Pancreas (tissue), 10 donors: ENCODE measurements at regions not wholly inside any gene's neighbourhood (a gene's known extent, or its start where the extent isn't known, plus 50 kb on each side); places are given as distances from the start of the nearest gene placed in this dataset.
A peak's percentile ranks its signal among the peaks of the same experiment; 100 is the strongest.

Source experiments
- ATAC-seq, 4 donors: fragments of 200-7000 bp; cut with Tn5 transposase; one replicate each; pipeline versions ENCODE4 v1.8.0 to v1.9.1; 2020; ENCODE audit warnings: mild to moderate bottlenecking in 4 of 4, moderate library complexity in 4 of 4
- DNase-seq, 6 donors: peaks; one replicate each; pipeline ENCODE4 v3.0.0-alpha.2; 2020
- FAIRE-seq: peaks from 2 replicates; lab custom pipeline; 2012; peaks lifted over from hg19 to GRCh38; lab: Jason Lieb, UNC
- H3K27ac ChIP-seq, 4 donors: fragments of 200-600 bp; sonication (generic); 1 replicate in 3 of 4; 2 replicates in 1 of 4; pipeline versions ENCODE4 v1.5.0 to v1.8.0; 2020
- H3K27me3 ChIP-seq, 4 donors: fragments of 200-600 bp; one replicate each; pipeline ENCODE4 v1.8.0; 2021
- H3K36me3 ChIP-seq, 3 donors: fragments of 200-600 bp; sonication (generic) in 1 of 3; one replicate each; pipeline versions ENCODE4 v1.5.0 to v1.8.0; 2020 to 2021
- H3K4me1 ChIP-seq, 3 donors: fragments of 200-600 bp; one replicate each; pipeline ENCODE4 v1.8.0; 2021
- H3K4me3 ChIP-seq, 4 donors: fragments of 200-600 bp; sonication (generic) in 2 of 4; one replicate each; pipeline versions ENCODE4 v1.5.0 to v1.8.0; 2020 to 2021
- H3K9me3 ChIP-seq, 4 donors: fragments of 200-600 bp; one replicate each; pipeline ENCODE4 v1.8.0; 2021
- WGBS, 2 donors: extraction: QIAGEN DNeasy Blood & Tissue Kit; methylation state at CpG; one replicate each; pipeline ENCODE4 v1.1.7; 2013; 5-methylcytosine and 5-hydroxymethylcytosine counted together
- intact Hi-C, 3 donors: fragments of 100-400 bp; cut with DNase I; formaldehyde crosslinking; loops; one replicate each; pipeline versions ENCODE4 v1.11.1 to v1.14.2; 2022
- TF ChIP-seq, protein P1 (sequence below), 4 donors: fragments of 200-600 bp; sonication (generic) in 3 of 4; IDR thresholded peaks; one replicate each; pipeline versions ENCODE4 v1.5.0 to v1.8.0; 2021; ENCODE audit warnings: antibody characterized with exemption in 4 of 4
- donor health status: healthy with polysubstance abuse.
- donor health status: DM: no; HTN: no; CAD: no; lungs with moderate emphysema.
- donor health status: DM: no; HTN: no; CAD: no.
- donor health status: control.
- donor health status: control.
- donor health status: Bipolar disorder and iron deficiency.
- donor health status: DM: yes; HTN: yes; CAD: no.
- donor health status: DM: no; HTN: no; CAD: no.
- donor health status: DM: no; HTN: no; CAD: no.
- donor health status: DM: yes; HTN: yes; CAD: no.

DNA sequence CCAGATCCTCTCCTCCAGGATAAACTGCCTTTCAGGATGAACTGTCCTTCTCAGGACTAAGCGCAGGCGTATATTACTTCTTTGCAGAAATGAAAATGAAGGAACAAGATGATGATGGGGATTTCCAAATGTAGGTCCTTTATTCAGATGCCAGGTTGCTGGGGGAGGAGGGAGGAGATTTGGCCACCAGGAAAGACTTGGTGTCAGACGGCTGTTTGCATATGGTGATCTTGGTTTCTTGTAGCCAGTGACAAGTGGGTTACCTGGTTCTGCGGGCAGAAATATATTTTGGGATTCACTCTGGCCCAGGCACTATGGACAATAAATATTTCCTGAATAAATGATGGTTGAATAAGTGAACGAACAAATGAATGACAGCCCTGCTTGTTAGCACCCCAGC lies 243.4 kb downstream of the MIAT start:
- Histone ChIP-seq H3K4me1 (peaks cover 0 to under 1% (median 0%) of the 10 kb centered on the region in 3 donors), H3K9me3 (no peaks in the 10 kb centered on the region), H3K27me3 (peaks cover 0 to 14% (median 0%) of the 10 kb centered on the region in 4 donors), H3K27ac (no peak overlapping the region), H3K36me3 (no peaks in the 10 kb centered on the region), H3K4me3 (no peak overlapping the region)
- 76 to 79% methylated on average over 5 of the region's 5 CpGs for WGBS, 2 donors
- intact Hi-C loops = no loop called here
- no peak for FAIRE-seq
- no peak for DNase-seq
- TF ChIP-seq, protein P1, sequence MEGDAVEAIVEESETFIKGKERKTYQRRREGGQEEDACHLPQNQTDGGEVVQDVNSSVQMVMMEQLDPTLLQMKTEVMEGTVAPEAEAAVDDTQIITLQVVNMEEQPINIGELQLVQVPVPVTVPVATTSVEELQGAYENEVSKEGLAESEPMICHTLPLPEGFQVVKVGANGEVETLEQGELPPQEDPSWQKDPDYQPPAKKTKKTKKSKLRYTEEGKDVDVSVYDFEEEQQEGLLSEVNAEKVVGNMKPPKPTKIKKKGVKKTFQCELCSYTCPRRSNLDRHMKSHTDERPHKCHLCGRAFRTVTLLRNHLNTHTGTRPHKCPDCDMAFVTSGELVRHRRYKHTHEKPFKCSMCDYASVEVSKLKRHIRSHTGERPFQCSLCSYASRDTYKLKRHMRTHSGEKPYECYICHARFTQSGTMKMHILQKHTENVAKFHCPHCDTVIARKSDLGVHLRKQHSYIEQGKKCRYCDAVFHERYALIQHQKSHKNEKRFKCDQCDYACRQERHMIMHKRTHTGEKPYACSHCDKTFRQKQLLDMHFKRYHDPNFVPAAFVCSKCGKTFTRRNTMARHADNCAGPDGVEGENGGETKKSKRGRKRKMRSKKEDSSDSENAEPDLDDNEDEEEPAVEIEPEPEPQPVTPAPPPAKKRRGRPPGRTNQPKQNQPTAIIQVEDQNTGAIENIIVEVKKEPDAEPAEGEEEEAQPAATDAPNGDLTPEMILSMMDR (IDR thresholded peaks at IDR 0.05) = no peak
- no peak for ATAC-seq

DNA sequence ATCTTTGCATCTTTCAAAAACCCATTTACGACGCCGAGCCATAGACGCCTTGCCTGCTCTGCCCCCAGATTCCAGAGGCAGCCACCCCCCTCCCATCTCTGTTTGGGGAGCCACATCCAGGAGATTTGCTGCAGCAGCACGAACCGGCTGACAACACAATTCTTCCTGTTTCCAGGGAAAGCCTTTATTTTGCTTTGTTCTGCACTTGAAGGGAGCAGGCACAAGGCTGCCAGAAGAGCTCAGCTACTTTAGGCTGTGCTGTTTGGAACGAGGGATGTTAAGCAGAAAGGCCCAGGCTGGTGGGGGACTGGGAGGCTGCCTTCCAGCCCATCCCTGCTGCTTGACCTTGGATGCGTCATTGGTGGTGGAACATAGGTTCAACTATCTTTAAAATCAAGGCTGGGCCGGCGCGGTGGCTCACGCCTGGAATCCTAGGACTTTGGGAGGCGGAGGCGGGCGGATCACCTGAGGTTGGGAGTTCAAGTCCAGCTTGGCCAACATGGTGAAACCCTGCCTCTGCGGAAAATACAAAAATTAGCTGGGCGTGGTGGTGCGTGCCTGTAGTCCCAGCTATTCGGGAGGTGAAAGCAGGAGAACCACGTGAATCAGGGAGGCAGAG lies 243.9 kb downstream of the MIAT start:
- ATAC-seq (no peak), FAIRE-seq (no peak), DNase-seq (no peak)
- no peaks in the 10 kb centered on the region for H3K36me3 ChIP-seq
- H3K27me3 ChIP-seq = peaks cover 0 to 14% (median 0%) of the 10 kb centered on the region in 4 donors
- H3K4me3 ChIP-seq = no peak overlapping the region
- intact Hi-C loops = no loop called here
- no peaks in the 10 kb centered on the region for H3K9me3 ChIP-seq
- no peaks in the 10 kb centered on the region for H3K4me1 ChIP-seq
- 76 to 80% methylated on average over 20 of the region's 20 CpGs for WGBS, 2 donors
- TF ChIP-seq, protein P1 (IDR thresholded peaks at IDR 0.05) = no peak
- H3K27ac ChIP-seq = no peak overlapping the region

DNA sequence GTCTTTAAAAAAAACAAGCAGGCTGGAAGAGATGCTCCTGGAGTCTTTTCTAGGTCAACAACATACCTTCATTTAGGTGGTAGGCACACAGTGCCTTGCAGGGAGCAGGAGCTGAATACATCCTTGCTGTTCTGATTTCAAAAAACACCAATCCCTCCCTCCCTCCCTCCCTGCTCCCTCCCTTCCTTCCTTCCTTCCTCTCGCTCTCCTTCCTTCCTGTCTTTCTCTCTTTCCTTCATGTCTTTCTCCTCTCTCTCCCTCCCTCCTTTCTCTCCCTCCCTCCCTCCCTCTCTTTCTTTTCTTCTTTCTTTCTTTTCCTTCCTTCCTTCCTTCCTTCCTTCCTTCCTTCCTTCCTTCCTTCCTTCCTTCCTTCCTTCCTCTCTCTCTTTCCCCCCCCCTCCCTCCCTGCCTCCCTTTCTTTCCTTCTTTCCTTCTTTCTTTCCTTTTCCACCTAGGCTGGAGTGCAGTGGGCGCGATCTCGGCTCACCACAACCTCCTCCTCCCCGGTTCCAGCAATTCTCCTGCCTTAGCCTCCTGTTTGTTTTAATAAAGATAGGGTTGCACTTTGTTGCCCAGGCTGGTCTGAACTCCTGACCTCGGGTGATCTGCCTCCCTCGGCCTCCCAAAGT lies 245.1 kb downstream of the MIAT start:
- Histone ChIP-seq H3K27me3 (peaks cover 0 to 14% (median 0%) of the 10 kb centered on the region in 4 donors), H3K9me3 (no peaks in the 10 kb centered on the region), H3K36me3 (no peaks in the 10 kb centered on the region), H3K4me3 (no peak overlapping the region), H3K27ac (no peak overlapping the region), H3K4me1 (no peaks in the 10 kb centered on the region)
- DNase-seq (no peak), FAIRE-seq (no peak), ATAC-seq (no peak)
- intact Hi-C loops = no loop called here
- TF ChIP-seq, protein P1 (IDR thresholded peaks at IDR 0.05) = no peak
- WGBS, 2 donors = 24 to 35% methylated on average over 7 of the region's 7 CpGs

DNA sequence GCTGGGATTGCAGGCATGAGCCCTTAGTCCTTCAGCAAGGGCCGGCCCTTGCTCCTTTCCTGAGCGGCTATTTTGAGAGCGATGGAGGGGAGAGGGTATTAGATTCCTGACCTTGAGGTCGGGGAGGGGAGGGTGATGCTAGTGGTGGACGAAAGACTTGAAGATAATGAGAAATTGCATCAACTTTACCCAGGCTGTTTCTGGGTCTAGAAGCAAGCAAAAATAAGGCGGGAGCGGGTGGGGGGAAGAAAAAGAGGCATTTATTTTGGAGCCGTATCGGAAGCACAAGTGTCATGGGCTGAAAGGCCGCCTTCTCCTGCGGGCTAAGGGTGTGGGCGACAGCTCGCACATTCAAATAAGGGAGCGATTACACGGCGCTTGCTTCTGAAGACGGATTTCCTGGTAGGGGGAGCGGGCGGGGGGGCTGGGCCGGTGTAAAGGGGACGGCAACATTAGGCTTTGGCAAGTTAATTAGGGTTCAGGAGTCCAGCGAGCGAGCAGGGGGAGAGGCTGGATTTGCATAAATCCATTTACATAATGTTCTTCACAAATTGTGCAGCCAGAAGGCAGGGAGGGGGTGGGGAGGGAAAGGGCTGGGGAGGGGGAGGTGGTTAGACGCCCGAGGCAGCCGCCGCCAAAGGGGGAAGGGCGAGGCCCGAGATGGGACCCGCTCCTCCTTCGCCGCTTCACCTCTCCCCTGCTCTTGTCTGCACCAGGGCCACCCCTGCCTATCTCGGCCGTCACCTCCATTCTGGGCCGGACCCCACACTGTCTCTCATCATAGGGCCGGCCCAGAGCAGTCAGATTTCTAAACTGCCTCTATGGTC lies 245.9 kb downstream of the MIAT start:
- 16 to 25% methylated on average over 36 of the region's 36 CpGs for WGBS, 2 donors
- intact Hi-C loops = no loop called here
- Histone ChIP-seq H3K36me3 (no peaks in the 10 kb centered on the region), H3K9me3 (no peaks in the 10 kb centered on the region), H3K27me3 (peaks cover 0 to 14% (median 0%) of the 10 kb centered on the region in 4 donors), H3K4me3 (no peak overlapping the region), H3K27ac (no peak overlapping the region), H3K4me1 (no peaks in the 10 kb centered on the region)
- ATAC-seq (peak in 2 of 4 donors; percentile 57 to 60), FAIRE-seq (no peak), DNase-seq (no peak)
- TF ChIP-seq, protein P1 (IDR thresholded peaks at IDR 0.05) = no peak
